ENCODE measurements at regions not wholly inside any gene's neighbourhood (a gene's known extent, or its start where the extent isn't known, plus 50 kb on each side); places are given as distances from the start of the nearest gene placed in this dataset.

GRCh38 chr18:40672590-40672989 is 1282.4 kb upstream of the PIK3C3 start:
- TF ChIP-seq CTCF (IDR thresholded peaks at IDR 0.05; ENCODE audit: low read depth, low read length, poor library complexity, severe bottlenecking) (no peak), EZH2phosphoT487 (IDR thresholded peaks at IDR 0.05; ENCODE audit: borderline replicate concordance, low read length) (no peak)

Data from DOHH2 (cell line).